Small intestine (tissue), 7 donors: ENCODE measurements at regions not wholly inside any gene's neighbourhood (a gene's known extent, or its start where the extent isn't known, plus 50 kb on each side); places are given as distances from the start of the nearest gene placed in this dataset.

Source experiments
- DNase-seq, 2 donors: peaks; one replicate each; pipeline versions ENCODE4 v3.0.0 to v3.0.0-alpha.2; 2013
- FAIRE-seq: peaks from 2 replicates; lab custom pipeline; 2012; peaks lifted over from hg19 to GRCh38; lab: Jason Lieb, UNC
- H3K27ac ChIP-seq, 3 donors: one replicate each; pipeline ENCODE4 v1.5.1; 2013; ENCODE audit warnings: low read length in 2 of 3, mild to moderate bottlenecking in 2 of 3, control low read depth in 1 of 3, inconsistent platforms in 1 of 3, low read depth in 1 of 3, moderate library complexity in 1 of 3
- H3K27me3 ChIP-seq, 3 donors: one replicate each; pipeline ENCODE4 v1.6.1; 2013; ENCODE audit warnings: low read length in 3 of 3, inconsistent platforms in 1 of 3; ENCODE audit not compliant: control insufficient read depth in 3 of 3, insufficient read depth in 3 of 3
- H3K36me3 ChIP-seq, 3 donors: one replicate each; pipeline ENCODE4 v1.6.1; 2013; ENCODE audit warnings: low read length in 3 of 3, inconsistent platforms in 1 of 3, low read depth in 1 of 3, mild to moderate bottlenecking in 1 of 3, moderate library complexity in 1 of 3; ENCODE audit not compliant: control insufficient read depth in 3 of 3, insufficient read depth in 2 of 3
- H3K4me1 ChIP-seq, 3 donors: one replicate each; pipeline ENCODE4 v1.6.1; 2013; ENCODE audit warnings: low read length in 2 of 3, inconsistent platforms in 1 of 3, low read depth in 1 of 3, mild to moderate bottlenecking in 1 of 3, moderate library complexity in 1 of 3; ENCODE audit not compliant: control insufficient read depth in 3 of 3, insufficient read depth in 2 of 3
- H3K4me3 ChIP-seq, 3 donors: one replicate each; pipeline ENCODE4 v1.5.1; 2013; ENCODE audit warnings: low read length in 3 of 3, control low read depth in 1 of 3, inconsistent platforms in 1 of 3, low read depth in 1 of 3, mild to moderate bottlenecking in 1 of 3, moderate library complexity in 1 of 3
- H3K9me3 ChIP-seq, 2 donors: one replicate each; pipeline ENCODE4 v1.6.1; 2013; ENCODE audit warnings: low read depth in 1 of 2, low read length in 1 of 2; ENCODE audit not compliant: control insufficient read depth in 2 of 2, insufficient read depth in 1 of 2
- WGBS, 3 donors: extraction: QIAGEN DNeasy Blood & Tissue Kit; methylation state at CpG; one replicate each; pipeline ENCODE4 v1.1.7; 2013; 5-methylcytosine and 5-hydroxymethylcytosine counted together
- donor health status: healthy with polysubstance abuse.
- donor health status: control.
- donor health status: control.
- donor health status: Bipolar disorder and iron deficiency.
- donor health status: healthy.

GRCh38 chr1:55888685-55889317 is 673.6 kb upstream of the USP24 start:
- Histone ChIP-seq H3K4me1 (peaks cover 0 to 4% (median 0%) of the 10 kb centered on the region in 3 donors), H3K4me3 (no peak overlapping the region), H3K27me3 (no peaks in the 10 kb centered on the region), H3K9me3 (peaks cover 0 to 6% of the 10 kb centered on the region in 2 donors), H3K36me3 (no peaks in the 10 kb centered on the region), H3K27ac (no peak overlapping the region)
- no peak for DNase-seq
- no peak for FAIRE-seq
- 96 to 97% (median 97%) methylated on average over 3 of the region's 3 CpGs for whole genome bisulfite sequencing, 3 donors

GRCh38 chr1:55886856-55887712 is 671.9 kb upstream of the USP24 start:
- no peak overlapping the region for H3K4me3 ChIP-seq
- peaks cover 0 to 4% (median 0%) of the 10 kb centered on the region in 3 donors for H3K4me1 ChIP-seq
- WGBS, 3 donors, result 65 to 72% (median 65%) methylated on average over 4 of the region's 4 CpGs
- FAIRE-seq, result no peak
- H3K9me3 ChIP-seq, result no peaks in the 10 kb centered on the region
- DNase-seq, result no peak
- H3K27me3 ChIP-seq, result no peaks in the 10 kb centered on the region
- H3K27ac ChIP-seq, result no peak overlapping the region
- no peaks in the 10 kb centered on the region for H3K36me3 ChIP-seq

- Histone ChIP-seq H3K9me3 (no peaks in the 10 kb centered on the region), H3K27me3 (no peaks in the 10 kb centered on the region), H3K27ac (no peak overlapping the region), H3K4me3 (no peak overlapping the region), H3K4me1 (peaks cover 0 to 4% (median 0%) of the 10 kb centered on the region in 3 donors), H3K36me3 (no peaks in the 10 kb centered on the region)
- no peak for DNase-seq
- 14 to 55% (median 37%) methylated on average over 2 of the region's 2 CpGs for WGBS, 3 donors
- no peak for FAIRE-seq
These were observed 670.5 kb upstream of the USP24 start for GRCh38 chr1:55885619-55886018.

GRCh38 chr1:55882931-55883330 is 667.8 kb upstream of the USP24 start:
- WGBS, 3 donors, result 75 to 83% (median 82%) methylated on average over 6 of the region's 6 CpGs
- Histone ChIP-seq H3K9me3 (no peaks in the 10 kb centered on the region), H3K4me3 (no peak overlapping the region), H3K36me3 (no peaks in the 10 kb centered on the region), H3K27ac (no peak overlapping the region), H3K27me3 (no peaks in the 10 kb centered on the region), H3K4me1 (peaks cover 0 to 8% (median 0%) of the 10 kb centered on the region in 3 donors)
- FAIRE-seq, result no peak
- DNase-seq, result no peak

- no peak for FAIRE-seq
- H3K27ac ChIP-seq, result no peak overlapping the region
- no peaks in the 10 kb centered on the region for H3K36me3 ChIP-seq
- no peaks in the 10 kb centered on the region for H3K9me3 ChIP-seq
- H3K4me1 ChIP-seq, result peaks cover 0 to 9% (median 0%) of the 10 kb centered on the region in 3 donors
- WGBS, 3 donors, result 89 to 94% (median 93%) methylated on average over 11 of the region's 11 CpGs
- DNase-seq, result no peak
- no peak overlapping the region for H3K4me3 ChIP-seq
- no peaks in the 10 kb centered on the region for H3K27me3 ChIP-seq
These were observed 664.2 kb upstream of the USP24 start for GRCh38 chr1:55879346-55879745.

- WGBS, 3 donors, result 34 to 62% (median 38%) methylated on average over 6 of the region's 6 CpGs
- peaks cover 0 to 9% (median 0%) of the 10 kb centered on the region in 3 donors for H3K4me1 ChIP-seq
- H3K27me3 ChIP-seq, result no peaks in the 10 kb centered on the region
- FAIRE-seq, result no peak
- no peak overlapping the region for H3K4me3 ChIP-seq
- no peaks in the 10 kb centered on the region for H3K36me3 ChIP-seq
- no peaks in the 10 kb centered on the region for H3K9me3 ChIP-seq
- H3K27ac ChIP-seq, result peak overlapping the region in 1 of 3 donors; percentile 64
- DNase-seq, result peak in 1 of 2 donors; percentile 57
These were observed 662.5 kb upstream of the USP24 start for GRCh38 chr1:55877437-55878232.

- Histone ChIP-seq H3K27me3 (no peaks in the 10 kb centered on the region), H3K27ac (no peak overlapping the region), H3K4me3 (no peak overlapping the region), H3K36me3 (no peaks in the 10 kb centered on the region), H3K4me1 (peaks cover 0 to 9% (median 0%) of the 10 kb centered on the region in 3 donors), H3K9me3 (no peaks in the 10 kb centered on the region)
- 84 to 95% (median 94%) methylated on average over 1 of the region's 1 CpG for WGBS, 3 donors
- DNase-seq (no peak), FAIRE-seq (no peak)
These were observed 661.3 kb upstream of the USP24 start for GRCh38 chr1:55876276-55877060.
